Thyroid gland (tissue), 4 donors: ENCODE measurements at regions not wholly inside any gene's neighbourhood (a gene's known extent, or its start where the extent isn't known, plus 50 kb on each side); places are given as distances from the start of the nearest gene placed in this dataset.

Source experiments
- CTCF ChIP-seq, 6 experiments: fragments of 200-600 bp in 3 of 6; fragments of 450-650 bp in 3 of 6; sonication (generic) in 3 of 6; IDR thresholded peaks; one replicate each; pipeline ENCODE4 v1.5.1; 2016 to 2019; ENCODE audit warnings: antibody characterized with exemption in 6 of 6, mild to moderate bottlenecking in 2 of 6, inconsistent platforms in 1 of 6, moderate library complexity in 1 of 6
- POLR2A ChIP-seq, 2 donors: fragments of 450-650 bp; IDR thresholded peaks; one replicate each; pipeline ENCODE4 v1.6.1; 2017; ENCODE audit warnings: antibody characterized with exemption in 2 of 2, mild to moderate bottlenecking in 2 of 2, moderate library complexity in 1 of 2

DNA sequence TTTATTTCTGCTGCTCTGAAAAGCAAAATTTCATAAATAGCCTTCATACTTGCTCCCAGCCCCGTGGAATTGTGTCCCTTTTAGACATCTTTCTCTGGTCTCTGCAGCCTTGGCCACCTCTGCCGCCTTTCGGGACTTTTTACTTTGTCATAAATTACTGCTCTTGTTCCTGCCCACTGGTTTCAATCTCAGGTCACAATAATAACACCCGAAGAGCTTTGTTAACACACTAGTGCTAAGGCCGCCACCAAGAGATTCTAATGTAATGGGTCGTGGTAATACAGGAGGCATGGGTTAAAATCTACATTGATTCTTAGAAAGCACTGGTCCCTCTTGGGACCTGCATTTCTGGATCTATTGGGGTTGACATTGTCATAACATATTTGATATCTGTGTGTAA is 276.0 kb upstream of the VWC2 start:
- TF ChIP-seq CTCF (IDR thresholded peaks at IDR 0.05) (no peak), POLR2A (IDR thresholded peaks at IDR 0.05) (no peak)
